Prostate gland (tissue), 2 donors: ENCODE measurements at regions not wholly inside any gene's neighbourhood (a gene's known extent, or its start where the extent isn't known, plus 50 kb on each side); places are given as distances from the start of the nearest gene placed in this dataset.

ENCODE experiments used
- DNase-seq: peaks from one replicate; pipeline ENCODE4 v3.0.0-alpha.2; 2019; ENCODE audit warnings: low spot score
- H3K27ac ChIP-seq, 2 donors: fragments of 200-600 bp; sonication (generic); 2 replicates each; pipeline ENCODE4 v1.5.1; 2017 to 2019
- H3K27me3 ChIP-seq: fragments of 200-600 bp; sonication (generic); replicated peaks from 2 replicates; pipeline ENCODE4 v1.5.1; 2019; ENCODE audit not compliant: insufficient read depth
- H3K36me3 ChIP-seq, 2 donors: fragments of 200-600 bp; sonication (generic); 1 replicate in 1 of 2; 2 replicates in 1 of 2; pipeline versions ENCODE4 v1.5.1 to v1.8.1; 2017 to 2019
- H3K4me1 ChIP-seq: fragments of 200-600 bp; sonication (generic); replicated peaks from 2 replicates; pipeline ENCODE4 v1.5.1; 2019
- H3K4me3 ChIP-seq, 2 donors: fragments of 200-600 bp; sonication (generic); 2 replicates each; pipeline ENCODE4 v1.5.1; 2017 to 2019
- H3K9me3 ChIP-seq: fragments of 200-600 bp; sonication (generic); 2 replicates; pipeline ENCODE4 v1.5.1; 2017
- POLR2A ChIP-seq: fragments of 450-650 bp; IDR thresholded peaks from one replicate; pipeline ENCODE4 v1.6.1; 2016; ENCODE audit warnings: antibody characterized with exemption, mild to moderate bottlenecking
- POLR2AphosphoS5 ChIP-seq: sonication (generic); formaldehyde crosslinking; IDR thresholded peaks from one replicate; pipeline ENCODE4 v1.6.1; 2017; ENCODE audit warnings: antibody characterized with exemption
- WGBS: methylation state at CpG from one replicate; pipeline ENCODE4 v1.1.5; 2018; 5-methylcytosine and 5-hydroxymethylcytosine counted together
- intact Hi-C: fragments of 100-400 bp; cut with DNase I; formaldehyde crosslinking; loops from one replicate; pipeline ENCODE4 v1.14.2; 2022
- TF ChIP-seq, protein P1 (sequence below), 4 experiments: fragments of 200-600 bp in 2 of 4; fragments of 450-650 bp in 2 of 4; sonication (generic) in 2 of 4; IDR thresholded peaks; 1 replicate in 3 of 4; 2 replicates in 1 of 4; pipeline ENCODE4 v1.5.1; 2016 to 2019; ENCODE audit warnings: antibody characterized with exemption in 4 of 4, mild to moderate bottlenecking in 2 of 4, moderate library complexity in 2 of 4

DNA sequence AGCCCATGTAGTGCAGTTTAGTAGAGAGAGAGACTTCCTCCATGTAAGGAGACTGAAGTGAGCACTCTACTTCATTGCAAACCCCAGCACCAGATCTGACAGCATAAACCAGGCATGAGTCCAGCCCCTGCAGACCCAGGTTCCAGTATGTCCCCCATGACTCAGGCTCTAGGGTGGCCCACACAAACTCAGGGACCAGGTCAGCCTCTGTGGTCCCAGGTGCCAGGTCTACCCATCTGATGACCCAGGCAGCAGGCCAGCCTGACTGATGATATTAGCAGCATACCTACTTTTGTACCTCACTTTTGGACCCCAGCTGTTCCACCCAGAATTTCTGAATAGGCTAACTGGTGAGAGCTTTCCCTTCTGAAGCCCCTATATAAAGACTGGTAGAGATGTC lies 647.8 kb downstream of the ANXA1 start:
- H3K36me3 ChIP-seq = no peaks in the 10 kb centered on the region
- intact Hi-C loops = no loop called here
- TF ChIP-seq, protein P1, sequence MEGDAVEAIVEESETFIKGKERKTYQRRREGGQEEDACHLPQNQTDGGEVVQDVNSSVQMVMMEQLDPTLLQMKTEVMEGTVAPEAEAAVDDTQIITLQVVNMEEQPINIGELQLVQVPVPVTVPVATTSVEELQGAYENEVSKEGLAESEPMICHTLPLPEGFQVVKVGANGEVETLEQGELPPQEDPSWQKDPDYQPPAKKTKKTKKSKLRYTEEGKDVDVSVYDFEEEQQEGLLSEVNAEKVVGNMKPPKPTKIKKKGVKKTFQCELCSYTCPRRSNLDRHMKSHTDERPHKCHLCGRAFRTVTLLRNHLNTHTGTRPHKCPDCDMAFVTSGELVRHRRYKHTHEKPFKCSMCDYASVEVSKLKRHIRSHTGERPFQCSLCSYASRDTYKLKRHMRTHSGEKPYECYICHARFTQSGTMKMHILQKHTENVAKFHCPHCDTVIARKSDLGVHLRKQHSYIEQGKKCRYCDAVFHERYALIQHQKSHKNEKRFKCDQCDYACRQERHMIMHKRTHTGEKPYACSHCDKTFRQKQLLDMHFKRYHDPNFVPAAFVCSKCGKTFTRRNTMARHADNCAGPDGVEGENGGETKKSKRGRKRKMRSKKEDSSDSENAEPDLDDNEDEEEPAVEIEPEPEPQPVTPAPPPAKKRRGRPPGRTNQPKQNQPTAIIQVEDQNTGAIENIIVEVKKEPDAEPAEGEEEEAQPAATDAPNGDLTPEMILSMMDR (IDR thresholded peaks at IDR 0.05) = no peak
- no peak for TF ChIP-seq POLR2A
- no peak for TF ChIP-seq POLR2AphosphoS5
- H3K4me1 ChIP-seq = no peaks in the 10 kb centered on the region
- H3K4me3 ChIP-seq = no peak overlapping the region
- no peak overlapping the region for H3K27ac ChIP-seq
- DNase-seq = no peak
- H3K27me3 ChIP-seq = no peaks in the 10 kb centered on the region
- H3K9me3 ChIP-seq = no peaks in the 10 kb centered on the region

DNA sequence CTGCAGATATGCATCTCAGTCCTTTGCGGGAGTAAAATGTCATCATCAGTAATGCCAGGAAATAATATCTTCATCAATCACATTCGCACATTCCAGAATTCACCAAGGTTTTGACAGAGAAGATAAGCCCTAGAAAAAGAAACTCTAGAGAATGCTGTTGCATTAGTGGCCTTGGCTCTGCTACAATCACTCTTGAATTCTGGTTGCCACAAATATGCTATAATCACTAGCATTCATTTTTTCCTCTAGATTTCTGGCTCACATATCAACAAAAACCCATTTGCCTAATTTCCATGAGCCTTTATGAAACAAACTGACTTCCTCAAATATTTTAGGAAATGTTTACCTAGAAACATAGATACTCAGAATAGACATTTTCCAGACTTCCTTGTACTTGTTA lies 653.4 kb downstream of the ANXA1 start:
- Histone ChIP-seq H3K36me3 (no peaks in the 10 kb centered on the region), H3K4me3 (no peak overlapping the region), H3K27me3 (no peaks in the 10 kb centered on the region), H3K4me1 (no peaks in the 10 kb centered on the region), H3K9me3 (no peaks in the 10 kb centered on the region), H3K27ac (no peak overlapping the region)
- intact Hi-C loops = no loop called here
- DNase-seq = no peak
- 56% methylated on average over 2 of the region's 2 CpGs for WGBS
- TF ChIP-seq POLR2AphosphoS5 (no peak), POLR2A (no peak)
- TF ChIP-seq, protein P1 (IDR thresholded peaks at IDR 0.05) = no peak

DNA sequence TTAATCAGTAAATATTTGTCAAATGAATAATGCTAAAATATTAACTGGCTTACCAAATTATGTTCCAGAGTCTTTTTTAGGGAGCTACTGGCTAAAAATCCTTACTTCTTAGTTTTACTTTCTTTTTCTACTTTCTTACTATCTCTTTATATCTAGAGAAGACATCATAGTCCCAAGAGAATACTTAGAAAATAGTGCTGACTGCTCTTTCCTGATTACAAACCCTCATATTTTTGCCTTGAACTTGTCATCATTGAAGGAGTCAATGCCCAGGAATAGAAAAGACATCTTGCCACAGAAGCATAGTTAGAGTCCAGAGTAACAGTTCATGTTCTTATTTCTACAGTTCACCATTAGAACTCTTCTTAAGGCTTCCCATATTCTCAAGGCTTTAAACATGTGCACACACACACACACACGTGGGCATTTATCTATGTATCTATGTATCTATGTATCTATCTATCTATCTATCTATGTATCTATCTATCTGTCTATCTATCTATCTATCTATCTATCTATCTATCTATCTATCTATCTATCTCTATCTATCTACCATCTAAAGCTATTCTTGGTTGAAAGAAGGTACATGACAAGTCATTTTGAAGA lies 654.3 kb downstream of the ANXA1 start:
- DNase-seq = no peak
- intact Hi-C loops = no loop called here
- no peak overlapping the region for H3K27ac ChIP-seq
- H3K4me3 ChIP-seq = no peak overlapping the region
- H3K4me1 ChIP-seq = no peaks in the 10 kb centered on the region
- H3K9me3 ChIP-seq = no peaks in the 10 kb centered on the region
- 91% methylated on average over 1 of the region's 1 CpG for WGBS
- H3K27me3 ChIP-seq = no peaks in the 10 kb centered on the region
- H3K36me3 ChIP-seq = no peaks in the 10 kb centered on the region
- TF ChIP-seq POLR2A = no peak
- TF ChIP-seq, protein P1 (IDR thresholded peaks at IDR 0.05) = no peak
- TF ChIP-seq POLR2AphosphoS5 = no peak

DNA sequence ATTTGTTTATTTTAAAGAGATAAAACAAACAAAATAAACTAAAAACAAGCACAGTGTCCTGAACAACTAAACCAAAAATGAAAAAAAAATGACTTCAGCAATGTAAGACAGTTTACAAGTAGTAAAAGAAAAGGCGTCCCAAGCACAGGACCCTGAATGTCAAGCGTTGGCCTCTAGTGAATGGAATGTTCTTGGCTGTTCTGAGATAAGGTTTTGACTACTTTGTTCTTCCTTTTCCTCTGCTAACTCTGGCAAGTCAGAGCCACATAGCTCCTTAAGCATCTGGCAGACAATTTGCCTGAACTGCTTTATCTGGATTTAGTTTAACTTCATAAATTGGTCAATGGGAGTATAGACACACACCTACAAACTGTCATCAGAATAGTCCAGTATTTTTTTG lies 655.2 kb downstream of the ANXA1 start:
- WGBS = 29% methylated on average over 2 of the region's 2 CpGs
- no peak for DNase-seq
- intact Hi-C loops = no loop called here

DNA sequence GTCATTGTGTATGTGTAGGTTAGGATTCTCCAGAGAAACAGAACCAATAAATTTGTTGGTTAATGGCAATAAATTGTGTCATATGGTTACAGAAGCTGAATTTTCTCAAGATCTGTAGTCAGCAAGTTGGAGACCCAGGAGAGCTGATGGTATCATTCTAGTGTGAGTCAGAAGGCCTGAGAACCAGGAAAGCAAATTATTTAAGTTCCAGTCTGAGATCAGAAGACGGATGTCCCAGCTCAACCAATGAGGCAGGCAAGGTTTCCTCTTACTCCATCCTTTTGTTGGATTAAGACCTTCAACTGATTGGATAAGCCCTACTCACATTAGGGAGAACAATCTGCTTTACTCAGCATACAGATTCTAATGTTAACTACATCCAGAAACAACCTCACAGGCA lies 656.3 kb downstream of the ANXA1 start:
- Histone ChIP-seq H3K27me3 (no peaks in the 10 kb centered on the region), H3K27ac (no peak overlapping the region), H3K9me3 (no peaks in the 10 kb centered on the region), H3K4me3 (no peak overlapping the region), H3K36me3 (no peaks in the 10 kb centered on the region), H3K4me1 (no peaks in the 10 kb centered on the region)
- intact Hi-C loops = no loop called here
- TF ChIP-seq, protein P1 (IDR thresholded peaks at IDR 0.05) = no peak
- TF ChIP-seq POLR2AphosphoS5 (no peak), POLR2A (no peak)
- DNase-seq = no peak
- WGBS = 88% methylated on average over 1 of the region's 1 CpG

More for the DNA sequence above, 655.2 kb downstream of the ANXA1 start:
- no peak overlapping the region for H3K27ac ChIP-seq
- H3K27me3 ChIP-seq = no peaks in the 10 kb centered on the region
- no peaks in the 10 kb centered on the region for H3K4me1 ChIP-seq
- TF ChIP-seq, protein P1 (IDR thresholded peaks at IDR 0.05) = no peak
- peak; percentile 7 for TF ChIP-seq POLR2AphosphoS5
- no peaks in the 10 kb centered on the region for H3K9me3 ChIP-seq
- no peak overlapping the region for H3K4me3 ChIP-seq
- no peaks in the 10 kb centered on the region for H3K36me3 ChIP-seq
